OCI-LY3 (cell line): ENCODE measurements at regions not wholly inside any gene's neighbourhood (a gene's known extent, or its start where the extent isn't known, plus 50 kb on each side); places are given as distances from the start of the nearest gene placed in this dataset.

Experiments
- H2AFZ ChIP-seq: fragments of 200-600, 300-600 bp; shearing (Covaris generic); 2 replicates; pipeline ENCODE4 v1.6.0; 2014; ENCODE audit warnings: antibody characterized with exemption, low read depth, low read length
- H3K27ac ChIP-seq: fragments of 200-600, 300-600 bp; sonication (generic); 2 replicates; pipeline ENCODE4 v1.5.1; 2014; ENCODE audit warnings: mild to moderate bottlenecking, low read length, moderate library complexity, mixed read lengths
- H3K27me3 ChIP-seq: fragments of 200-600, 300-600 bp; sonication (generic); 2 replicates; pipeline ENCODE4 v1.6.1; 2014; ENCODE audit warnings: low read depth, low read length, mixed read lengths
- H3K36me3 ChIP-seq: fragments of 200-600, 300-600 bp; sonication (generic); replicated peaks from 2 replicates; pipeline ENCODE3; 2014; ENCODE audit warnings: low read depth, low read length, mixed read lengths
- H3K4me1 ChIP-seq: fragments of 300-600, 200-600 bp; sonication (generic); 2 replicates; pipeline ENCODE4 v1.6.1; 2014; ENCODE audit warnings: low read length, mixed read lengths
- H3K4me2 ChIP-seq: fragments of 200-600, 300-600 bp; sonication (generic); 2 replicates; pipeline ENCODE4 v1.6.1; 2014; ENCODE audit warnings: low read length, mixed read lengths
- H3K4me3 ChIP-seq: fragments of 300-600, 200-600 bp; sonication (generic); 2 replicates; pipeline ENCODE4 v1.5.1; 2014; ENCODE audit warnings: antibody characterized with exemption, mild to moderate bottlenecking, low read length, moderate library complexity
- H3K79me2 ChIP-seq: fragments of 300-600, 200-600 bp; shearing (Covaris generic); 2 replicates; pipeline ENCODE4 v1.6.1; 2014; ENCODE audit warnings: mild to moderate bottlenecking, low read length, mixed read lengths
- H3K9ac ChIP-seq: fragments of 300-600, 200-600 bp; shearing (Covaris generic); 2 replicates; pipeline ENCODE4 v1.6.0; 2014; ENCODE audit warnings: mild to moderate bottlenecking, low read length, moderate library complexity
- H3K9me3 ChIP-seq: fragments of 200-600, 300-600 bp; shearing (Covaris generic); 2 replicates; pipeline ENCODE4 v1.6.1; 2014; ENCODE audit warnings: low read length, mixed read lengths; ENCODE audit not compliant: insufficient read depth
- H4K20me1 ChIP-seq: fragments of 200-600, 300-600 bp; sonication (generic); 2 replicates; pipeline ENCODE4 v1.6.1; 2016; ENCODE audit warnings: low read length, mixed read lengths; ENCODE audit not compliant: insufficient read depth
- EZH2phosphoT487 ChIP-seq: fragments of 200-600 bp; shearing (Covaris generic); IDR thresholded peaks from 2 replicates; pipeline ENCODE4 v1.6.1; 2018; ENCODE audit warnings: antibody characterized with exemption, mixed run types, low read depth
- TF ChIP-seq, protein P1 (sequence below): fragments of 200-600, 300-600 bp; sonication (generic); IDR thresholded peaks from 2 replicates; pipeline ENCODE4 v1.5.1; 2014; ENCODE audit warnings: antibody characterized with exemption, low read length, low read depth

- Histone ChIP-seq H3K9me3 (no peaks in the 10 kb centered on the region), H3K36me3 (no peaks in the 10 kb centered on the region), H4K20me1 (no peaks in the 10 kb centered on the region), H3K27ac (no peak overlapping the region), H3K79me2 (no peaks in the 10 kb centered on the region), H2AFZ (no peak overlapping the region), H3K4me3 (no peak overlapping the region), H3K4me2 (no peak overlapping the region), H3K27me3 (no peaks in the 10 kb centered on the region), H3K4me1 (peaks cover 48% of the 10 kb centered on the region), H3K9ac (no peak overlapping the region)
- TF ChIP-seq, protein P1, sequence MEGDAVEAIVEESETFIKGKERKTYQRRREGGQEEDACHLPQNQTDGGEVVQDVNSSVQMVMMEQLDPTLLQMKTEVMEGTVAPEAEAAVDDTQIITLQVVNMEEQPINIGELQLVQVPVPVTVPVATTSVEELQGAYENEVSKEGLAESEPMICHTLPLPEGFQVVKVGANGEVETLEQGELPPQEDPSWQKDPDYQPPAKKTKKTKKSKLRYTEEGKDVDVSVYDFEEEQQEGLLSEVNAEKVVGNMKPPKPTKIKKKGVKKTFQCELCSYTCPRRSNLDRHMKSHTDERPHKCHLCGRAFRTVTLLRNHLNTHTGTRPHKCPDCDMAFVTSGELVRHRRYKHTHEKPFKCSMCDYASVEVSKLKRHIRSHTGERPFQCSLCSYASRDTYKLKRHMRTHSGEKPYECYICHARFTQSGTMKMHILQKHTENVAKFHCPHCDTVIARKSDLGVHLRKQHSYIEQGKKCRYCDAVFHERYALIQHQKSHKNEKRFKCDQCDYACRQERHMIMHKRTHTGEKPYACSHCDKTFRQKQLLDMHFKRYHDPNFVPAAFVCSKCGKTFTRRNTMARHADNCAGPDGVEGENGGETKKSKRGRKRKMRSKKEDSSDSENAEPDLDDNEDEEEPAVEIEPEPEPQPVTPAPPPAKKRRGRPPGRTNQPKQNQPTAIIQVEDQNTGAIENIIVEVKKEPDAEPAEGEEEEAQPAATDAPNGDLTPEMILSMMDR, result no peak
- TF ChIP-seq EZH2phosphoT487, result no peak
Measured at GRCh38 chr15:70150405-70150747, 52.7 kb upstream of the TLE3 start.

DNA sequence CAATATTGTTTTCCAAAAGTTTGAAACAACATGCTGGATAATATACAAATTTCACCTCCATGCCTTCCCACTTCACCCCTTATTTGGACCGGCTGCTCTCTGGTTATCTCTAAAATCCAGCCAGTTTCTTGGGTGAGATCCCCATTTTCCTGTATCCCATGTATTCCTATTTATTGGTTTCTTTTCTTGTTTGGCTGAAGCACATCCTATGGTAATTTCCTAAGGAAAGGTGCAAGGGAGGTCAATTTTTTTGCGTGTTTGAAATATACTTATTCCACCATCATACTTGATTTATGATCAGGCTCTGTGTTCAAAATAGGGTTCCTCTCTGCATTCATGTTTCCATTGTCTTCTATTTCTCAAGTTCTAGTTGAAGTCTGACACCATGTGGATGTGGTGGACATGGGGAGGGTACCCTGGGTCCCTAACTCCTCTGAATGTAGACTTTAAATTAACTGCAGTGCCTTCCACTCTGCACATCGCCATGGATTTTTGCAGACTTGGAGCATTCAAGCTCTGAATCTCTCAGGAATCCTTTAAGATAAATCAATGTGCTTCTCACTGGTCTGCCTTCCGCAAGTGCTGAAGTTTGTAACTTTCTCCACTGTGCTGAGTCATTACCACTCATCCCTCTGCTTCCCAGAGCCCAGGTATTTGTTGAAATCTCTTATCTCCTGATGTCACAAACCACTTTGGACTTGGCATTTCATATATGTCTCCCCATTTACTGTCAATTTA is 52.1 kb upstream of the TLE3 start:
- Histone ChIP-seq H3K9ac (no peak overlapping the region), H2AFZ (no peak overlapping the region), H3K4me2 (no peak overlapping the region), H3K27me3 (no peaks in the 10 kb centered on the region), H3K79me2 (no peaks in the 10 kb centered on the region), H3K4me3 (no peak overlapping the region), H4K20me1 (no peaks in the 10 kb centered on the region), H3K27ac (no peak overlapping the region), H3K9me3 (no peaks in the 10 kb centered on the region), H3K36me3 (no peaks in the 10 kb centered on the region), H3K4me1 (peaks cover 53% of the 10 kb centered on the region)
- TF ChIP-seq, protein P1, result peak; percentile 37
- TF ChIP-seq EZH2phosphoT487, result no peak

GRCh38 chr15:70147778-70148177 is 50.1 kb upstream of the TLE3 start:
- peaks cover 55% of the 10 kb centered on the region for H3K4me1 ChIP-seq
- no peak for TF ChIP-seq EZH2phosphoT487
- TF ChIP-seq, protein P1, result no peak
- H3K9ac ChIP-seq, result no peak overlapping the region
- H4K20me1 ChIP-seq, result no peaks in the 10 kb centered on the region
- H3K79me2 ChIP-seq, result no peaks in the 10 kb centered on the region
- no peak overlapping the region for H2AFZ ChIP-seq
- H3K9me3 ChIP-seq, result no peaks in the 10 kb centered on the region
- H3K27me3 ChIP-seq, result no peaks in the 10 kb centered on the region
- no peaks in the 10 kb centered on the region for H3K36me3 ChIP-seq
- peak overlapping the region; percentile 4; the same call in 1 of the 2 replicates for H3K4me2 ChIP-seq
- no peak overlapping the region for H3K4me3 ChIP-seq
- peak overlapping the region; percentile 27; the same call in 1 of the 2 replicates for H3K27ac ChIP-seq
